ENCODE measurements at regions not wholly inside any gene's neighbourhood (a gene's known extent, or its start where the extent isn't known, plus 50 kb on each side); places are given as distances from the start of the nearest gene placed in this dataset.

DNA sequence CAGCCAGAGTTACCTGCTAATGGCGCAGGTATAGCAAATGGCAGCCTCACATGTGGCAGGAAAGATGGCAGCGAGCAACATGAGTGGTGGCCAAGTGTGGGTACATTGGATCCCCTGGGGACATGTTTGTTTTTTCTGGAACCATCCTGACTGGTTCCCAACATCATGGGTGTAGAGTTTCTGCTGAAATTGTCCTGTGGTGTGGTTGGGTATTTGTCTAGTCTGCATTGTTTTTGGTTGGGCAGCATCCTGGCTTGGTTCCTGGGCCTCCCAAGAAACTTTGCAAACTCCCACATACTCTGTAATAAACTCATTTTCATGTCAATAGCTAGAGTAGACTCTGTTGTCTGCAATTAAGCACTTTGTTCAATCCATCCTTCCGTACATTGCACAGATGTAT lies 282.6 kb downstream of the CDC5L start:
- Histone ChIP-seq H2AFZ (no peak overlapping the region), H3K4me1 (no peaks in the 10 kb centered on the region), H3K79me2 (no peaks in the 10 kb centered on the region), H3K27me3 (ENCODE audit: control insufficient read depth, insufficient read depth, low read length) (no peaks in the 10 kb centered on the region), H3K27ac (no peak overlapping the region), H3K36me3 (ENCODE audit: control insufficient read depth, insufficient read depth, low read length) (no peaks in the 10 kb centered on the region), H3K9ac (no peak overlapping the region), H3K4me3 (ENCODE audit: low read depth, low read length) (no peak overlapping the region), H3K9me3 (ENCODE audit: control insufficient read depth, low read length) (no peaks in the 10 kb centered on the region), H3K4me2 (ENCODE audit: low read length) (no peak overlapping the region)
- TF ChIP-seq, protein P1, sequence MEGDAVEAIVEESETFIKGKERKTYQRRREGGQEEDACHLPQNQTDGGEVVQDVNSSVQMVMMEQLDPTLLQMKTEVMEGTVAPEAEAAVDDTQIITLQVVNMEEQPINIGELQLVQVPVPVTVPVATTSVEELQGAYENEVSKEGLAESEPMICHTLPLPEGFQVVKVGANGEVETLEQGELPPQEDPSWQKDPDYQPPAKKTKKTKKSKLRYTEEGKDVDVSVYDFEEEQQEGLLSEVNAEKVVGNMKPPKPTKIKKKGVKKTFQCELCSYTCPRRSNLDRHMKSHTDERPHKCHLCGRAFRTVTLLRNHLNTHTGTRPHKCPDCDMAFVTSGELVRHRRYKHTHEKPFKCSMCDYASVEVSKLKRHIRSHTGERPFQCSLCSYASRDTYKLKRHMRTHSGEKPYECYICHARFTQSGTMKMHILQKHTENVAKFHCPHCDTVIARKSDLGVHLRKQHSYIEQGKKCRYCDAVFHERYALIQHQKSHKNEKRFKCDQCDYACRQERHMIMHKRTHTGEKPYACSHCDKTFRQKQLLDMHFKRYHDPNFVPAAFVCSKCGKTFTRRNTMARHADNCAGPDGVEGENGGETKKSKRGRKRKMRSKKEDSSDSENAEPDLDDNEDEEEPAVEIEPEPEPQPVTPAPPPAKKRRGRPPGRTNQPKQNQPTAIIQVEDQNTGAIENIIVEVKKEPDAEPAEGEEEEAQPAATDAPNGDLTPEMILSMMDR (IDR thresholded peaks at IDR 0.05): no peak

DNA sequence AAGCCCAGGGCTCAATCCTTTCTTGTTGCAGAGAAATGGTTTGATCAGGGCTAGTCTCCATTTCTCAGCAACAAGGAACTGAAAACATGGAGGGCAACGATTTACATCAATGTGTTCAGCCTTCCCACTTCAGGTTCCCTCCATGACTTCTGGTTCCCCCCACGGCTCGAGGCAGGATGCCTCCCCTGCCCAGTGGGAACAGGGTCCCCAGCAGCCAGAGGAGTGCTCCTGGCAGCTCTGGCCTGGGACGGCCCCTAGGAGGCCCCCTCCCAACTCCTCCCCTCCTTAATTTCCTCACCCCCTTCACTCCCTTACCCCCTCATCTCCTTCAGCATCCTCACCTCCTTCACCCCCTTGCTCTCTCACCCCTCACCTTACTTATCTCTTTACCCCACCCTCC lies 283.8 kb downstream of the CDC5L start:
- H3K27ac ChIP-seq: no peak overlapping the region
- no peaks in the 10 kb centered on the region for H3K9me3 ChIP-seq (ENCODE audit: control insufficient read depth, low read length)
- no peaks in the 10 kb centered on the region for H3K79me2 ChIP-seq
- no peaks in the 10 kb centered on the region for H3K4me1 ChIP-seq
- H2AFZ ChIP-seq: no peak overlapping the region
- H3K36me3 ChIP-seq (ENCODE audit: control insufficient read depth, insufficient read depth, low read length): no peaks in the 10 kb centered on the region
- H3K4me2 ChIP-seq (ENCODE audit: low read length): no peak overlapping the region
- TF ChIP-seq, protein P1 (IDR thresholded peaks at IDR 0.05): no peak
- H3K9ac ChIP-seq: no peak overlapping the region
- H3K27me3 ChIP-seq (ENCODE audit: control insufficient read depth, insufficient read depth, low read length): no peaks in the 10 kb centered on the region
- no peak overlapping the region for H3K4me3 ChIP-seq (ENCODE audit: low read depth, low read length)

DNA sequence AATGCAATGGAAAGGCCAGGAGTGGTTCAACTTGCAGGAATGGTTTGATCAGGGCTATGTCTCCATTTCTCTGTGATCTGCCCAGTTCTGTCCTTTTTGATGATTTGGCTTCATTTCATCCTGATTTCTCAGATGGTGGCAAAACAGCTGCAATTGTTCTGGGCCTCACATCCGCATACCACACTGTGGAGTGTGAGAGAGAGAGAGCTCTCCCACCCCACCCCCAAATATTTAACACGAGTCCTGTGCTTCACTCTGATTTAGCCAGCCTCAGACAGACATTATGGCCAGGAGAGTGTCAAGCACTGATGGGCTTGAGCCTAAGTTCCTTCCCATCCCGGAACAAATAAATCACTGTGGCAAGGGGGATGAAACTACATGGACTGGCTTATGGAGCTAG lies 284.6 kb downstream of the CDC5L start:
- no peak overlapping the region for H3K27ac ChIP-seq
- no peaks in the 10 kb centered on the region for H3K79me2 ChIP-seq
- no peaks in the 10 kb centered on the region for H3K9me3 ChIP-seq (ENCODE audit: control insufficient read depth, low read length)
- no peak overlapping the region for H3K9ac ChIP-seq
- no peaks in the 10 kb centered on the region for H3K36me3 ChIP-seq (ENCODE audit: control insufficient read depth, insufficient read depth, low read length)
- TF ChIP-seq, protein P1 (IDR thresholded peaks at IDR 0.05): no peak
- no peaks in the 10 kb centered on the region for H3K27me3 ChIP-seq (ENCODE audit: control insufficient read depth, insufficient read depth, low read length)
- H3K4me3 ChIP-seq (ENCODE audit: low read depth, low read length): no peak overlapping the region
- no peak overlapping the region for H3K4me2 ChIP-seq (ENCODE audit: low read length)
- H3K4me1 ChIP-seq: no peaks in the 10 kb centered on the region
- H2AFZ ChIP-seq: no peak overlapping the region

DNA sequence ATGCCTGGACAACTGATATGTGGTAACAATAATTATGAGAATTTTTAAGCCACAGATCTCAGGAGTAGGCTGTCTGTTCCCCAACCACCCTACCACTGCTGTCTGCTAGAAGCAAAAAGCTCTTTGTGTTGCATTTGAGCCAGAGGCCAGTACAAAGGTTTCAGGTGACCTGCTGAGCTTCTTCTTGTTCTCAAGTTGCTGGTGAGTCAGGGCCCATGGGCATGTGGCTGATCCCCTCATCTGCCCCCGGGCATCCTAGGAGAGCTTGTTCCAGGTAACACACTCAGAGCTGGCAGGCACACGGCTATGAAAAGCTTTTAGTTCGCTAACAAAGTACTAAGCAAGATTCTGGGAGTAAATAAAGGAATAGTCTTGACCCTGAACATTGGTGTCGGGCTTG lies 285.3 kb downstream of the CDC5L start:
- no peak overlapping the region for H3K4me3 ChIP-seq (ENCODE audit: low read depth, low read length)
- H3K27me3 ChIP-seq (ENCODE audit: control insufficient read depth, insufficient read depth, low read length): no peaks in the 10 kb centered on the region
- H3K27ac ChIP-seq: no peak overlapping the region
- H3K9me3 ChIP-seq (ENCODE audit: control insufficient read depth, low read length): no peaks in the 10 kb centered on the region
- no peak overlapping the region for H3K4me2 ChIP-seq (ENCODE audit: low read length)
- no peak overlapping the region for H2AFZ ChIP-seq
- TF ChIP-seq, protein P1 (IDR thresholded peaks at IDR 0.05): no peak
- H3K36me3 ChIP-seq (ENCODE audit: control insufficient read depth, insufficient read depth, low read length): no peaks in the 10 kb centered on the region
- H3K9ac ChIP-seq: no peak overlapping the region
- no peaks in the 10 kb centered on the region for H3K4me1 ChIP-seq
- H3K79me2 ChIP-seq: no peaks in the 10 kb centered on the region

DNA sequence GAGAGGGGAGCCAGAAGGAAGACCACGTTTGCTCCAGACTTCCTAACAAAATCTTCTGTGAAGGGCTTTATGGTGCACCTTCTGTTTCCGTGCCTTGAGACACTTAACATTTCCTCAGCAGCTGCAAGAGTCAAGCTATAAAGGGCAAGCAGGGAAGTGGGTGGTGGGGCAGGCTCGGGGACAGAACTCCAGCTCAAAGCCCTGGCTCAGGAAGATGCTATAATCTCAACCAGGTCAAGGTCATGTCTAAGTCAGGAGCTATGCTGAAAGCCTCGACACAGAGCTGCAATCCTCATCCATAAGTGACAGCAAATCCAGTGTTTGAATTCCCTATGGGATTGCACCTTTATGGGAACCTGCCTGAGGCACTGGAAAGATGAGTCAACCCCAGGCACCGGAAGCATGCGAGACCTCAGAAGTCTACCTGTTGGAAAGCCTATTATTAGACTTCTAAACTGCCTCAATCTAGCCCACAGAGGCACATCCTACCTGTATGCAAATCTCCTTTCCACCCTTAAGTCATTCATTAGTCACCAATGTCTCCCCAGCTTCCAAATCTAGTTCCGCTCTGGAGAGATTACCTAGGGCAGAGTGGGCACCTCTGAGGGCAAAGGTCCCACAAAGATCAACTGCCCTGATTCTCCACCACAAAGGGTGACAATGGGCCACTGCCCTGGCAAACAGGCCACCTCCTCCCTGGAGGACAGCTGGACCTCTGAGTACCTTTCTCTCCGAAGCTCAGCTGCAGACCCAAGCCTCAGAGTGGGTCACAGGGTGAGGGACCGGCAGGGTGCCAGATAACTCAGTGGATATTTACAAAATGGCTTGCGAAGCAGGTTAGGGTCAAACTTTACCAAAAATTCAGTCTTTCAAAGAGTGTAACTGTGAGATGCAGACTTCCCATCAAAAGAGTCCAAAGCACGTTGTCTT lies 287.0 kb downstream of the CDC5L start:
- Histone ChIP-seq H2AFZ (no peak overlapping the region), H3K27me3 (ENCODE audit: control insufficient read depth, insufficient read depth, low read length) (no peaks in the 10 kb centered on the region), H3K9me3 (ENCODE audit: control insufficient read depth, low read length) (no peaks in the 10 kb centered on the region), H3K9ac (no peak overlapping the region), H3K79me2 (no peaks in the 10 kb centered on the region), H3K4me3 (ENCODE audit: low read depth, low read length) (no peak overlapping the region), H3K36me3 (ENCODE audit: control insufficient read depth, insufficient read depth, low read length) (no peaks in the 10 kb centered on the region), H3K4me1 (no peaks in the 10 kb centered on the region), H3K4me2 (ENCODE audit: low read length) (no peak overlapping the region), H3K27ac (no peak overlapping the region)
- TF ChIP-seq, protein P1 (IDR thresholded peaks at IDR 0.05): no peak
